GM12878 (cell line): ENCODE measurements at regions not wholly inside any gene's neighbourhood (a gene's known extent, or its start where the extent isn't known, plus 50 kb on each side); places are given as distances from the start of the nearest gene placed in this dataset.

Experiments
- MTA2 ChIP-seq: fragments of 450-650 bp; IDR thresholded peaks from 2 replicates; pipeline ENCODE4 v1.6.1; 2016; ENCODE audit warnings: low read depth, mild to moderate bottlenecking, moderate library complexity
- SUZ12 ChIP-seq: fragments of 200-600 bp; sonication (generic); IDR thresholded peaks from one replicate; pipeline ENCODE4 v1.6.1; 2018; ENCODE audit warnings: antibody characterized with exemption, mild to moderate bottlenecking; ENCODE audit not compliant: unreplicated experiment
- TF ChIP-seq, protein P1 (sequence below): IDR thresholded peaks from 2 replicates; pipeline ENCODE4 v1.6.1; 2012; ENCODE audit warnings: mild to moderate bottlenecking, low read depth, low read length

DNA sequence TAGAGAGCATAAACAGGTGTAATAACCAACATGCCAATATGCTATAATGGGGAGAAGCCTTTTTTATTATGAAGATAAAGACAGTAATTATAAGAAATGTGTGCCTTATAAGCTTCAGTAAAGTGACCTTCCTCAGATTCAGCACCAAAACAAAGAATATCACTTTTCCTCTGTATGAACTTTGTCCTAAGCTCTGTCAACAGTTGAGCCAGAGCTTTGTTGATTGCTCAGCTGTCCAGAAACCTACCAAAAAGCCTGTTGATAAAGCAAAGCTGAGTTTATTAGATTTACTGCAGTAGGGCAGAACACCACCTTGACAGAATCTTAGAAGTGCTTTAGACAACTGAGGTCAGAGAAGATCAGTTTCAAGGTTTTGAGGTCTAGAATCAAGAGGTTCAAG is 635.3 kb downstream of the EDEM1 start:
- TF ChIP-seq SUZ12 = no peak
- TF ChIP-seq MTA2 = no peak
- TF ChIP-seq, protein P1, sequence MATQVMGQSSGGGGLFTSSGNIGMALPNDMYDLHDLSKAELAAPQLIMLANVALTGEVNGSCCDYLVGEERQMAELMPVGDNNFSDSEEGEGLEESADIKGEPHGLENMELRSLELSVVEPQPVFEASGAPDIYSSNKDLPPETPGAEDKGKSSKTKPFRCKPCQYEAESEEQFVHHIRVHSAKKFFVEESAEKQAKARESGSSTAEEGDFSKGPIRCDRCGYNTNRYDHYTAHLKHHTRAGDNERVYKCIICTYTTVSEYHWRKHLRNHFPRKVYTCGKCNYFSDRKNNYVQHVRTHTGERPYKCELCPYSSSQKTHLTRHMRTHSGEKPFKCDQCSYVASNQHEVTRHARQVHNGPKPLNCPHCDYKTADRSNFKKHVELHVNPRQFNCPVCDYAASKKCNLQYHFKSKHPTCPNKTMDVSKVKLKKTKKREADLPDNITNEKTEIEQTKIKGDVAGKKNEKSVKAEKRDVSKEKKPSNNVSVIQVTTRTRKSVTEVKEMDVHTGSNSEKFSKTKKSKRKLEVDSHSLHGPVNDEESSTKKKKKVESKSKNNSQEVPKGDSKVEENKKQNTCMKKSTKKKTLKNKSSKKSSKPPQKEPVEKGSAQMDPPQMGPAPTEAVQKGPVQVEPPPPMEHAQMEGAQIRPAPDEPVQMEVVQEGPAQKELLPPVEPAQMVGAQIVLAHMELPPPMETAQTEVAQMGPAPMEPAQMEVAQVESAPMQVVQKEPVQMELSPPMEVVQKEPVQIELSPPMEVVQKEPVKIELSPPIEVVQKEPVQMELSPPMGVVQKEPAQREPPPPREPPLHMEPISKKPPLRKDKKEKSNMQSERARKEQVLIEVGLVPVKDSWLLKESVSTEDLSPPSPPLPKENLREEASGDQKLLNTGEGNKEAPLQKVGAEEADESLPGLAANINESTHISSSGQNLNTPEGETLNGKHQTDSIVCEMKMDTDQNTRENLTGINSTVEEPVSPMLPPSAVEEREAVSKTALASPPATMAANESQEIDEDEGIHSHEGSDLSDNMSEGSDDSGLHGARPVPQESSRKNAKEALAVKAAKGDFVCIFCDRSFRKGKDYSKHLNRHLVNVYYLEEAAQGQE = no peak
